SK-N-SH (cell line): ENCODE measurements at regions not wholly inside any gene's neighbourhood (a gene's known extent, or its start where the extent isn't known, plus 50 kb on each side); places are given as distances from the start of the nearest gene placed in this dataset.

Experiments used
- CTCF ChIA-PET: fragments of 300-600, 350-600 bp; formaldehyde crosslinking; extraction: SDS; loops from one replicate; lab custom pipeline; 2021; lab: Yijun Ruan, JAX
- POLR2A ChIA-PET: fragments of 350-600 bp; sonication (Branson Sonifier 250); formaldehyde crosslinking; extraction: SDS; loops from one replicate; lab custom pipeline; 2020; ENCODE audit warnings: antibody characterized with exemption, inconsistent platforms; lab: Yijun Ruan, JAX
- DNase-seq: peaks from one replicate; pipeline ENCODE4 v3.0.0; 2012
- H2AFZ ChIP-seq: fragments of 200-600 bp; sonication (generic); 2 replicates; pipeline ENCODE4 v1.8.1; 2016; ENCODE audit warnings: antibody characterized with exemption, mild to moderate bottlenecking, low read depth
- H3F3A ChIP-seq: fragments of 200-600 bp; sonication (generic); replicated peaks from 2 replicates; pipeline ENCODE3; 2016; ENCODE audit warnings: antibody characterized with exemption, mild to moderate bottlenecking; ENCODE audit not compliant: insufficient read depth
- H3K27ac ChIP-seq, 2 experiments: fragments of 200-500 bp in 1 of 2; fragments of 200-600 bp in 1 of 2; sonication (Bioruptor generic) in 1 of 2; sonication (generic), shearing (Covaris generic) in 1 of 2; 2 replicates each; pipeline versions ENCODE4 v1.5.1 to v1.6.1; 2014 to 2016; ENCODE audit warnings: low read depth in 2 of 2, inconsistent platforms in 1 of 2, low read length in 1 of 2, mild to moderate bottlenecking in 1 of 2, mixed read lengths in 1 of 2
- H3K27me3 ChIP-seq: fragments of 200-600 bp; sonication (generic), shearing (Covaris generic); 2 replicates; pipeline ENCODE4 v1.6.1; 2016; ENCODE audit warnings: mixed run types; ENCODE audit not compliant: insufficient read depth
- H3K36me3 ChIP-seq, 2 experiments: fragments of 200-500 bp in 1 of 2; fragments of 200-600 bp in 1 of 2; sonication (Bioruptor generic) in 1 of 2; sonication (generic) in 1 of 2; replicated peaks in 1 of 2; 2 replicates each; pipeline versions ENCODE3 to v1.5.1; 2014 to 2016; ENCODE audit warnings: low read length in 1 of 2, mild to moderate bottlenecking in 1 of 2; ENCODE audit not compliant: insufficient read depth in 2 of 2, control insufficient read depth in 1 of 2
- H3K4me1 ChIP-seq, 2 experiments: fragments of 200-500 bp in 1 of 2; fragments of 200-600 bp in 1 of 2; sonication (Bioruptor generic) in 1 of 2; sonication (generic), shearing (Covaris generic) in 1 of 2; 2 replicates each; pipeline versions ENCODE4 v1.5.1 to v1.6.1; 2014 to 2016; ENCODE audit warnings: low read depth in 1 of 2, low read length in 1 of 2, mixed run types in 1 of 2; ENCODE audit not compliant: insufficient read depth in 2 of 2, control insufficient read depth in 1 of 2
- H3K4me2 ChIP-seq: fragments of 200-600 bp; sonication (generic), shearing (Covaris generic); 2 replicates; pipeline ENCODE4 v1.6.1; 2017; ENCODE audit warnings: mixed run types
- H3K4me3 ChIP-seq, 2 experiments: fragments of 200-500 bp in 1 of 2; fragments of 200-600 bp in 1 of 2; sonication (Bioruptor generic) in 1 of 2; sonication (generic), shearing (Covaris generic) in 1 of 2; 2 replicates each; pipeline versions ENCODE4 v1.5.1 to v1.8.1; 2014 to 2016; ENCODE audit warnings: low read depth in 2 of 2, inconsistent platforms in 1 of 2, low read length in 1 of 2, mild to moderate bottlenecking in 1 of 2, mixed read lengths in 1 of 2, moderate library complexity in 1 of 2
- H3K79me2 ChIP-seq: fragments of 200-600 bp; sonication (generic); 2 replicates; pipeline ENCODE4 v1.8.1; 2017; ENCODE audit warnings: mild to moderate bottlenecking; ENCODE audit not compliant: insufficient read depth
- H3K9ac ChIP-seq: fragments of 200-600 bp; sonication (generic); 2 replicates; pipeline ENCODE4 v1.6.1; 2017; ENCODE audit warnings: mixed run types
- H3K9me2 ChIP-seq: fragments of 200-600 bp; sonication (generic); 2 replicates; pipeline ENCODE4 v1.6.1; 2017; ENCODE audit warnings: mixed run types
- H3K9me3 ChIP-seq: fragments of 200-600 bp; sonication (generic); 2 replicates; pipeline ENCODE4 v1.6.1; 2017; ENCODE audit warnings: mixed run types, mild to moderate bottlenecking, moderate library complexity
- H4K20me1 ChIP-seq: fragments of 200-600 bp; sonication (generic); 2 replicates; pipeline ENCODE4 v1.6.1; 2017; ENCODE audit warnings: mild to moderate bottlenecking, mixed run types; ENCODE audit not compliant: insufficient read depth
- ELF1 ChIP-seq: IDR thresholded peaks from 2 replicates; pipeline ENCODE4 v1.4.0; 2012
- GATA2 ChIP-seq: sonication (generic); formaldehyde crosslinking; IDR thresholded peaks from 2 replicates; pipeline ENCODE4 v1.5.0; 2020; ENCODE audit warnings: mild to moderate bottlenecking, missing genetic modification reagents
- JUND ChIP-seq: IDR thresholded peaks from 2 replicates; pipeline ENCODE4 v1.4.0; 2012
- RAD21 ChIP-seq: IDR thresholded peaks from 2 replicates; pipeline ENCODE4 v1.6.1; 2012; ENCODE audit warnings: mild to moderate bottlenecking, low read length
- RXRA ChIP-seq: IDR thresholded peaks from 2 replicates; pipeline ENCODE4 v1.4.0; 2012; ENCODE audit warnings: low read depth, mild to moderate bottlenecking, borderline replicate concordance
- SMC3 ChIP-seq: IDR thresholded peaks from 2 replicates; pipeline ENCODE4 v1.6.1; 2012; ENCODE audit warnings: low read depth, low read length, improper control_type of control experiment
- WGBS: methylation state at CpG from one replicate; pipeline ENCODE4 v1.1.6; 2017; ENCODE audit warnings: low lambda C conversion rate; 5-methylcytosine and 5-hydroxymethylcytosine counted together
- TF ChIP-seq, protein P1 (sequence below): fragments of 150-350 bp; IDR thresholded peaks from 2 replicates; pipeline ENCODE4 v1.6.1; 2016; ENCODE audit warnings: mild to moderate bottlenecking, low read depth, low read length
- TF ChIP-seq, protein P2 (sequence below): IDR thresholded peaks from 2 replicates; pipeline ENCODE4 v1.6.1; 2012; ENCODE audit warnings: mild to moderate bottlenecking, low read depth, low read length, moderate library complexity
- TF ChIP-seq, protein P3 (sequence below): IDR thresholded peaks from 2 replicates; pipeline ENCODE4; 2012

DNA sequence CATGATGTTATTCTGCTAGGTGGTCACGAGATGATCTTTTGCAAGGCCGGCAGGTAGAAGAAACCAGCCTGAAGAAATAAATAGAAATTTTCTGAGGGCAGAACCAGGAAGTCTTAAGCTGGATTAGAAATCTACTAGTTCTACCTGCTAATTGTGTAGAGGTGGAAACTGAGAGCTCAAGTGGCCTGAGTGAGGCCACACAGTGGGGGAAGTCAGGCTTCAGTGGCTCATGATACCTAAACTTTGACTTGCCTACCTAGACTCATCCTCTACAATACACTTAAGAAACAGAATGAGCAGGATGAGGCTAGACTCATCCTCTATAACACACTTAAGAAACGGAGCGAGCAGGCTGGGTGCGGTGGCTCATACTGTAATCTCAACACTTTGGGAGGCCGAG lies 134.9 kb upstream of the NDUFV2 start (continued):
- TF ChIP-seq, protein P1, sequence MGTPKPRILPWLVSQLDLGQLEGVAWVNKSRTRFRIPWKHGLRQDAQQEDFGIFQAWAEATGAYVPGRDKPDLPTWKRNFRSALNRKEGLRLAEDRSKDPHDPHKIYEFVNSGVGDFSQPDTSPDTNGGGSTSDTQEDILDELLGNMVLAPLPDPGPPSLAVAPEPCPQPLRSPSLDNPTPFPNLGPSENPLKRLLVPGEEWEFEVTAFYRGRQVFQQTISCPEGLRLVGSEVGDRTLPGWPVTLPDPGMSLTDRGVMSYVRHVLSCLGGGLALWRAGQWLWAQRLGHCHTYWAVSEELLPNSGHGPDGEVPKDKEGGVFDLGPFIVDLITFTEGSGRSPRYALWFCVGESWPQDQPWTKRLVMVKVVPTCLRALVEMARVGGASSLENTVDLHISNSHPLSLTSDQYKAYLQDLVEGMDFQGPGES, result no peak
- TF ChIP-seq SMC3 (no peak), RXRA (no peak), GATA2 (CRISPR knock-in tag) (no peak)

DNA sequence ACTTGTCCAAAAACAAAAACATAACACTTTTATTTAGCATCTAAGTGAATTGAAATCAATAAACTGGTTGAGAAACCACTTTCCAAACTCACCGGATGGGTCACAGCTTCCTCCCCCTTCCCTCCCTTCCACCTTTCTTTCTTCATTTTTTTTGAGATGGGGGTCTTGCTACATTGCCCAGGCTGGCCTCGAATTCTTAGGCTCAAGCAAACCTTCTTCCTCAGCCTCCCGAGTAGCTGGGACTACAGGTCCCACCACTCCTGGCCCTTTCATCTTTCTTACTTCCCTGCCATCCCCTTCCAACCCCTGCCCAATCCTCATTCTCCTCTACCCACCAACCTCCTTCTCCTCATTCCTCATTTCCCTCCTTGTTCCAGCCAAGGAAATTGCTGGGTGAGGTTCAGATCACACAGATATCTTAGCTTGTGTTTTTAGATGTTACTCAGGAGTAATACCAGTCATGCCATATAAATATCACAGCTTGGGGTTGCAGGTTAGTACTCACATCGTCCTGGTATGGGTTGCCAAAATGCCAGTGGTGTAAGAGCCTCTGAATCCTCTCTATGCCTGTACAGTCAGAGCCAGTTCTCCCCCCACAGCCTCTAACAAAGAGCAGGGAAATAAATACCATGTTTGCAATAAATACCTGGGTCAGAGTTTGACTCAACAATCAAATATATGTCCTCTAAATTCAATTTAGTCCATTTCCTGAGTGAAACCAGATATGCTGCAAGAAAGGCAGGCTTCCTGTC lies 132.7 kb upstream of the NDUFV2 start:
- H3K9me2 ChIP-seq, result no peaks in the 10 kb centered on the region
- DNase-seq, result no peak
- no peak overlapping the region; a peak in 1 of 4 replicates for H3K27ac ChIP-seq
- H3K27me3 ChIP-seq, result no peaks in the 10 kb centered on the region
- H3K4me1 ChIP-seq, result no peaks in the 10 kb centered on the region; a peak in 1 of 4 replicates
- H3K9me3 ChIP-seq, result no peaks in the 10 kb centered on the region
- no peaks in the 10 kb centered on the region for H4K20me1 ChIP-seq
- H3F3A ChIP-seq, result no peaks in the 10 kb centered on the region
- H3K79me2 ChIP-seq, result no peaks in the 10 kb centered on the region
- no peak overlapping the region for H2AFZ ChIP-seq
- no peak overlapping the region for H3K4me2 ChIP-seq
- no peak overlapping the region for H3K9ac ChIP-seq
- WGBS, result 35% methylated on average over 4 of the region's 4 CpGs
- POLR2A ChIA-PET, result no interaction called here
- no peak overlapping the region for H3K4me3 ChIP-seq
- H3K36me3 ChIP-seq, result no peaks in the 10 kb centered on the region
- TF ChIP-seq JUND (no peak), RAD21 (no peak), SMC3 (0 out of 2 replicates have a peak, but pooled peaks have one; percentile 10), ELF1 (no peak)
- TF ChIP-seq, protein P2, sequence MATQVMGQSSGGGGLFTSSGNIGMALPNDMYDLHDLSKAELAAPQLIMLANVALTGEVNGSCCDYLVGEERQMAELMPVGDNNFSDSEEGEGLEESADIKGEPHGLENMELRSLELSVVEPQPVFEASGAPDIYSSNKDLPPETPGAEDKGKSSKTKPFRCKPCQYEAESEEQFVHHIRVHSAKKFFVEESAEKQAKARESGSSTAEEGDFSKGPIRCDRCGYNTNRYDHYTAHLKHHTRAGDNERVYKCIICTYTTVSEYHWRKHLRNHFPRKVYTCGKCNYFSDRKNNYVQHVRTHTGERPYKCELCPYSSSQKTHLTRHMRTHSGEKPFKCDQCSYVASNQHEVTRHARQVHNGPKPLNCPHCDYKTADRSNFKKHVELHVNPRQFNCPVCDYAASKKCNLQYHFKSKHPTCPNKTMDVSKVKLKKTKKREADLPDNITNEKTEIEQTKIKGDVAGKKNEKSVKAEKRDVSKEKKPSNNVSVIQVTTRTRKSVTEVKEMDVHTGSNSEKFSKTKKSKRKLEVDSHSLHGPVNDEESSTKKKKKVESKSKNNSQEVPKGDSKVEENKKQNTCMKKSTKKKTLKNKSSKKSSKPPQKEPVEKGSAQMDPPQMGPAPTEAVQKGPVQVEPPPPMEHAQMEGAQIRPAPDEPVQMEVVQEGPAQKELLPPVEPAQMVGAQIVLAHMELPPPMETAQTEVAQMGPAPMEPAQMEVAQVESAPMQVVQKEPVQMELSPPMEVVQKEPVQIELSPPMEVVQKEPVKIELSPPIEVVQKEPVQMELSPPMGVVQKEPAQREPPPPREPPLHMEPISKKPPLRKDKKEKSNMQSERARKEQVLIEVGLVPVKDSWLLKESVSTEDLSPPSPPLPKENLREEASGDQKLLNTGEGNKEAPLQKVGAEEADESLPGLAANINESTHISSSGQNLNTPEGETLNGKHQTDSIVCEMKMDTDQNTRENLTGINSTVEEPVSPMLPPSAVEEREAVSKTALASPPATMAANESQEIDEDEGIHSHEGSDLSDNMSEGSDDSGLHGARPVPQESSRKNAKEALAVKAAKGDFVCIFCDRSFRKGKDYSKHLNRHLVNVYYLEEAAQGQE, result no peak
- TF ChIP-seq, protein P3, sequence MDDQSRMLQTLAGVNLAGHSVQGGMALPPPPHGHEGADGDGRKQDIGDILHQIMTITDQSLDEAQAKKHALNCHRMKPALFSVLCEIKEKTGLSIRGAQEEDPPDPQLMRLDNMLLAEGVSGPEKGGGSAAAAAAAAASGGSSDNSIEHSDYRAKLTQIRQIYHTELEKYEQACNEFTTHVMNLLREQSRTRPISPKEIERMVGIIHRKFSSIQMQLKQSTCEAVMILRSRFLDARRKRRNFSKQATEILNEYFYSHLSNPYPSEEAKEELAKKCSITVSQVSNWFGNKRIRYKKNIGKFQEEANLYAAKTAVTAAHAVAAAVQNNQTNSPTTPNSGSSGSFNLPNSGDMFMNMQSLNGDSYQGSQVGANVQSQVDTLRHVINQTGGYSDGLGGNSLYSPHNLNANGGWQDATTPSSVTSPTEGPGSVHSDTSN, result no peak
- TF ChIP-seq, all 33 proteins: peak for 1
- CTCF ChIA-PET, result interaction anchor here (1.0 to 2.8 kb wide), 5 partner anchors 14 to 315 kb away, joined by 3 to 11 read pairs (median 6); no protein-coding TSS in a partner anchor
